GM18502 (cell line): ENCODE measurements at regions not wholly inside any gene's neighbourhood (a gene's known extent, or its start where the extent isn't known, plus 50 kb on each side); places are given as distances from the start of the nearest gene placed in this dataset.

Source experiments
- ATAC-seq: cut with Tn5 transposase; IDR thresholded peaks from one replicate; pipeline ENCODE4 v1.9.1; 2021; ENCODE audit warnings: mild to moderate bottlenecking; ENCODE audit not compliant: unreplicated experiment, poor library complexity

DNA sequence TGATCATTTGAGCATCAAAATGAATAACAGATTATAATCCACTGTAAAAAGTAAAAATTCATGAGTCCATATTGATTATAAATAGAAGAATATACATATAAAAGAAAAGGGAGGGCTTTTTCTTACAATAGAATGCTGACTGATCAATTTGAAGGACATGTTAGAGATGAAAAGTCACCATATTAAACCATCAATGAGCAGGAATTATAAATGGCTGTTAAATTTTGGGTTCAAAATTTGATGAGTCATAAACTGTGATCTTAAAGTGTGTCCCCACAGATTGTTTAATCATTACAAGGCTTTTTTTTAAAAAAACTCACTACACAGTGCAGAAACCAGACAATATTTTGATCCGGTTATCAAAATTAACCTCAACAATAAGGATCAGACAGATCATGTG, 434.5 kb downstream of the BCL11A start:
- no peak for ATAC-seq

DNA sequence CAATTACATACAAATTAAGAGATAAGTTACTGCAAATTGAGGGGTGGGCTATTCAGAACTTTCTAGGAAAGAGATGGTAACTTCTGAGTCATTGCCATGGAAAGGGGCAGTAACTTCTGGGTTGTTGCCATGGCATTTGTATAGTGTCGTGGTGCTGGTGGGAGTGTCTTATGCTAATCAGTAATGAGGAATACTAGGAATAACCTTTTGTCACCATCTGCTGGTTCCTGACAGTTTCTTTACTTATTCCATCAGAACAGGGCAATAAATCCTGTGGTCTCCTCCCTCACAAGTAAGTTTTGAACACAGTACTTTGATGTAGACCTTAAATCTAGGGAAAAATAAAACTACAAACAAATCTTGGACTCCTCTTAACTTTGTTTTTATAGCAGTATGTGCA, 435.4 kb downstream of the BCL11A start:
- ATAC-seq: no peak

DNA sequence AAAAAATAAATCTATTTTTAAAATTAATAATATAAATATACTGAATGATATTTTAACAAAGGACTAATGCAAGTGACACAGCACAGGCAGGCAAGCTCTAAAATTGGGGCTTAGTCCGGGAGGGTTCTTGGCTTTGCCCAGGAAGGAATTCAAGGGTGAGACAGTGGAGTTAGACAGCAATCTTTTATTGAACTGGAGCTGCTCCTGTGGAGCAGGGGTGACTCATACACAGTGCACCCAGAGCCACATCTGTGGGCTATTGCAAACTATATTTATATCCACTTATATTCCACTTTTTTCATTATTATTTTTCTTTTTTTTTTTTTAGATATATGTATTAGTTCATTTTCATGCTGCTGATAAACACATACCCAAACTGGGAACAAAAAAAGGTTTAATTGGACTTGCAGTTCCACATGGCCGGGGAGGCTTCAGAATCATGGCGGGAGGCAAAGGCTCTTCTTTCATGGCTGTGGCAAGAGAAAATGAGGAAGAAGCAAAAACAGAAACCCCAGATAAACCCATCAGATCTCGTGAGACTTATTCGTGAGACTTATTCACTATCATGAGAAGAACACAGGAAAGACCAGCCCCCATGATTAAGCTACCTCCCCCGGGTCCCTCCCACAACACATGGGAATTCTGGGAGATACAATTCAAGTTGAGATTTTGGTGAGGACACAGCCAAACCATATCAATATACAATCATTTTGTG, 437.1 kb downstream of the BCL11A start:
- ATAC-seq: no peak

DNA sequence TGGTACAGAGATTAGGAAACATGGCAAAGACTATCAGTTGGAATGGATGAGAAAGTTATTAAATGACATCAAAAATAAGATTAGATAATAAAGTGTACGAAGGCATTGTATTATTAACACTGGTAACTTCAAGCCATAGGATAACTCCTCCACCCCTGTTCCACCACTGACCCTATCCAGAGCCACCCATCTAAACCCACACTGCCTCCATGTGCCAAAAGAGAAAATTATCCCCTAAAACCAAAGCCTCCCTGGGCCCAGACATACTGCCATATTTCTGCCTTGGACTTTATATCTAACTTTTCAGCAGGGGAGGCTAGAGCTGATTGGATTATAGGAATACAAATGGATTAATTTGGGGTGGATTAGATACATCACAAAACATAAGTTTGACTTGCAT, 443.7 kb downstream of the BCL11A start:
- no peak for ATAC-seq

DNA sequence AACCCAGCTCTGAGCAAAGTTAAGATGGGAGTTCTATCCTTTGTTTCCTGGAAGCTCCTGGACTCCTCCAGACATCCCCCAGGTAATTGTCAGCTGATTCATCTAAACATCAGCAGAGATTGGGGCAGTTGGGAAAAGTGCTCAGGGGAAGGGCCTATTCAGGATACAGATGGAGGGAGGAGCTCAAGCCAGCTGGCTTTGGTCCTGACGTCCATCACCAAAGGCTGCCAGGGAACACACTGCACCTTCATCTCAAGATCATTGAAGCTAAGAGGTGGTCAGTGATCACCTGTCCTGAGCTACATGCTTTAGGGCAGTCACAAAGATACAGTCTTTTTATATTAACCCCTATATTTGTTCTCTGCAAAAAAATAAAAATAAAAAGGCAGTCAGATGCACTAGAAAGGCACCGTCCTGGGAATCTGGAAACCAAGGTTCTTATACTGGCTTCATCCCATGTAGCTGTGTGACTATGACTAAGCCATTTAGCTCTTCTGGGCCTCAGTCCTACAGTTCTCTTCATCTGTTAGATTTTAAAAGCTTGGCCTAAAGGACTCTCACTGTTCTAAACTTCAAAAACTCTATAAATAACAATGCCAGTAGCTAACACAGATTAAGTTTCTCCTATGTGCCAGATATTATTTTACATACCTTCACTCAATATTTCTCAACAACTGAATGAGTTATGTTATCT, 446.5 kb downstream of the BCL11A start:
- no peak for ATAC-seq

DNA sequence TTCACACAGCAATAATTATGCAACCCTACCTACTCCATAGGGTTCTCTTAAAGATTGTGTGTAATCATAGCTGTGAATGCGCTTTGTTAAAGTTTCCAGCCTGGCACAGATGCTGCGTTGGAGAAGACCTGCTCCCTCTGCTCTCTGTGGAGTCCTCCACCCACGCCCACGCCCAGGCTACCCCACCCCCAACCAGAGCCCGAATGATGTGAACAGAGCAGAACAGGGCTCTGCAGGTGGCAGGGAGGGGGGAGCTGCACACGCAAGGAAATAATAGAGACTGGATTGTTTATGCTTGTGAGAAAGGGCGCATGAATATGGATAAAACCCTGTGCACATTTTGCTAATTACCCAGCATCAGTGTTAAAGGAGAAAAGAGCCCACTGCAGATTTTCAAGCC, 447.5 kb downstream of the BCL11A start:
- ATAC-seq: no peak

DNA sequence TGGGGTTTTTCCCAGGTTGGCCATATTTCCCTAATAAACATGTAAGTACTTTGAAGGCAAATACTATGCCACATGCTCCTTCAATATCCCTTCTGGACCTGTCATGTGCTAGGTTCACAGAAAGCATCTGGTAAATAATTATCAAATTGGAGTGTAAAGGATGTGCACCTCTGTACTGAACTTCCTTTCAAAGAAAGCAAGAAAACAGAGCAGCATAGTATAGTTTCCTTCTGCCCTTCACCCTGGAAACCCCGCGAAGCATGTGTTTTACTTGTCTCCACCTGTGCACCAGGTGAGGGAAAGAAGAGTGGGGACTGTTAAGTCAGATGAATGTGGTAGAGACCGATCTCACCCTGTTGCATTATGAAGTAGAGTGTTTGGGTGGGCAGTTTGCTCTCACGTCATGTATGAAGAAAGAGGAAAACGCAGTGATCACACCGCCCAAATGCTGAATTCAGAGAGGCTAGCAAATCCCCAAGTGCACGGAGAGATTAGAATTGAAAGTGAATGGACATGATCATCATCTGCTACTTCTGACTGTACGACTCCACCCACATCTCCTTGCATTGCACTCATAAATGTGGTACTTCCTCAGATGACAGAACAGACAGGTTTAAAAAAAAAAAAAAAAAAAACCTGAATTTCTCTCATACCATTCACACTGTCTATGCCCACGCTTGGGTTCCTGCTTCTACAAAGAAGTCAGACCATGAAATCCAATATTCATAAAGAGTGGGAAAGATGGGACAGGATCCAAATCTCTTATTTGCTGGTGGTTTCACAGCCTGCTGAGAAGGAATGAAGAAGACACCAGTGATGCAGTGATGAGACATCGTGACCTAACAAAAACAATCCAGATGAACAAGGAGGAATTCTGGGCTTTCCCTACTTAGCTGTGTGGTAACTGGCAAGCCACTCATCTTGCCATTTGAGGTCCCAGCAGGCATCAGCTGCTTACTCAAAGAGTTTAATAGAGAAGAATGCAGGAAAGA, 448.6 kb downstream of the BCL11A start:
- peak; percentile 82 for ATAC-seq

DNA sequence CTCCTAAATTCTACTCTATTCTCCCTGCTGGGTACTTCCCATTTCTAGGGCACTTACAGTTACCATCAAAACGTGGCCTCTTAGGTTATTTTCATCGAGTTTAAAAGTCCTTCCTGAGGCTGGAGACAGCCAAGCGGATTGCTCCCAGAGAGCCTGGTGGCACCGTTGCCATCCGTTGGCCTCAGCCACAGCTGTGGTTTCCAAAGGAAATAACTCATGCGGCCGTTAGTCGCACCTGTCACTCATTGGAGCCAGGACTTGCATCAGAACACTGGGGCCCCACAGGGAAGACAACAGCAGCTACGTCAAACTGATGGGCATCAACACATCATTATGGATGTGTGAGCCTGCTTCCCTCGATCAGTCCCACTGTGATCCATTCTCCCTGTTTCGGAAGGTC, 453.4 kb downstream of the BCL11A start:
- ATAC-seq: no peak

DNA sequence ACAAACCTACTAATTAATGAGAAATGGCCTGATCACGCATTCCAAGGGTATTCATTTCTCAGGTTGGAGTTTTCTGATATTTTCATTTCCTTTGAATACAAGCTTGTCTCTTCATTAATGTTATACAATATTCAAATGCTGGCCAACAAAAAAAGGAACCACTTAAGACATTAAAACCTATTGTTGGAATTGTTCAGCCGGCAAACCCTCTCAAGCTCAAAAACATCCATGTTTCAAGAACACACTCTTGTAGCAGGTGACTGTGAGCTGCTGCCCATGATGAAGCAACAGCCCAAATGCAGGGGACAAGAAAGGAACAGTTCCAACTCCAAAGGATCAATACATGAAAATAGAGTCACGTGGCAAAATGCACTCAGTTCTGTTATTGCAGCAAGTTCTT, 454.5 kb downstream of the BCL11A start:
- ATAC-seq: no peak

DNA sequence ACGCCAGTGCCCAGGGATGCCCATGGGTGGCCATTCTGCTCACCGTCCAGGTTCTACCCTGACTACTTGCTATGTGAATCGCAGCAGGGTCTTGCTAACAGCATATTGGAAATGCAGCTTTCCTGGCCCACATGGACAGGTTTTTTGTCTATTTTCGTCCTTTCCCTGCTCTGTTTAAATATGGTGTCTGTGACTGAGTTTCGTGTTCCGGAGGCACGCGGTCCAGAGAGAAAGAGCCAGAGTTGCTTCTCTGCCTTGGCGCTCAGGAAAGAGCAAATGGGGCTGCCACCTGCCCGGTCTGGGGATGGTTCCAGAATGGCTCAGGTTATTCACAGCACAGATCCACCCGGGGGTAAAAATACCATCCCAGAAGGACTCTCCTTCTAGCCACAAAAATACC, 456.2 kb downstream of the BCL11A start:
- ATAC-seq: no peak

DNA sequence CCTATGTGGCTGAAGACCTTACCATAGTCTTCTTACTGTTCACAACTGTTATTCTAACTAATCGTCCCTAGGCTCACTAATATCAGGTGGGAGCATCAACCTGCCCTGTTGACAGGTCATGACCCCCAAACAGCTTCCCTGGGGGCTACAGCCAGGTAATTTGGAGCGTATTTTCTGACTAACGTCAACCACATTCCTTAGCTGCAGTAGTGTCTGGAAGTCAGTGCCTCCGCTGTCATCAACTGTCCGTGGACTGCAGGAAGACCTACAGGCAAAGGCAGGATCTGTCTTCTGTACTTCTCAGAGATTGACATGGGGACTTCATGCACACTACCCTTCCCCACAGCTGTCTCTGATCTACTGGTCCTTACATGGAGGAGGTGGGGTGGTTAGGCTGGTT, 456.9 kb downstream of the BCL11A start:
- ATAC-seq: no peak

DNA sequence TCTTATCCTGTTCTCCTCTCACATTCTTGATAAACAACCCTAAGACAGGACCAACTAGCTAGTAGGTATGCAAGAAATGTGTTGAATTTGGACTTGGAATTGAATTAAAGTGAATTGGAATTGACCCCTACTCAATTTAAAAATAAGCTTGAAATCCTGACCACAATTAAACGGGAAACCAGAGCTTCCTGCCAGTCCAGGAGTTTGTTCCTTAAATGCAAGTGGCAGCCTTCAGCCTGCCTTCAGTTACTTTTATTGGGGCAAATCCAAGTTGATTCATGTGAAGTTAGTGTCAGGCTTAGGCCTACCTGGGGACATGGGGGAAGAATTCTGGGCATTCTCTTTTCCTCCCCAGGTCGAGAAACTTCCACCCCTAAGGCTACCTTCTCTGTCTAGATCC, 457.6 kb downstream of the BCL11A start:
- no peak for ATAC-seq

DNA sequence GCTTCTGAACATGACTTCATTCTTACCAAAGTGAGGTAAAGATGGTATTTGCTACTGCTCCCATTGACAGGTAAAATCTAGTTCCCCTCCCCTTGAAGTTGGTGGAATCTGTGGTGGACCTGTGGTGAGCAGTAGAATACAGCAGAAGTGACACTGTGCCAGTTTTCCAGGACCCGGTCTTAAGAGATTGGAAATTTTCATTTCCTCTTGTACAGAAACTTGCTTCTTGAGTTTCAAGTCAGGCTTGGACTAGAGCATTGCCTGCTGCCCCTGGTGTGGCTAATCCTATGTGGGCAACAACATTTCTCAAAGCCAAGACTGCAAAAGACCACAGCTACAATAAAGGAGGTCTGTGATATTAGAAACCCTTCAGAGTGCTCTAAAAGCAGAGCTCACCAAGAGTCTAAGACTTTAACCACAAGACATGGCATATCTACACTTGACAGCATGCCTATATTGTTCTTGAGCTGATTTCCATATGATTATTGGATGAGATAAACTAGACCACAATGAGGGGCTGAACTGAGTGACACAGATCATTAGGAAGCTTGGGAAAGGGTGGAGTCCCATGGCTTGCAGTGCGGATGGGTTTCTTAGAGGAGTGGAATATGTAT, 458.1 kb downstream of the BCL11A start:
- no peak for ATAC-seq

DNA sequence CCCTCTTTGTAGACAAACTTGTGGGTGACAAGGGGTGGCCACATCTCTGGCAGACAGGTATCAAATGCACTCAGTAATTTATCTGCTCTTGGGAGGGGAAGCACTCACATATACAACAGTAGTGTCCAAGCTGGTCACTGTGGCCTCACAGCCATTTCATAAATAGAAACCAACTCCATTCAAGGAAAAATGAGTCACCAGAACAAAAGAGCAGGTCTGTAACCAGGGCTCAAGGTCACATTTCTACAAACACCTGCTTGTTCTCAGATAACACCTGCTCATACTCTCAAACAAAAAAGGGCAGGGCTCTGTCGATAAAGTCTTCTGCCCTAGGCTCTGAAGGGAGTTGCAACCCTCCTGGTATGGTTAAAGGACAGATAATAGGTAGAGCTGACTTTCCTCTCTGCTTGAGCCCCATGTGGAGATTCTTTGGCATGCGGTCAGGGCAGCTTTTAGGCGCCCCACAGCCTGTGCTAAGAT, 459.0 kb downstream of the BCL11A start:
- ATAC-seq: no peak

DNA sequence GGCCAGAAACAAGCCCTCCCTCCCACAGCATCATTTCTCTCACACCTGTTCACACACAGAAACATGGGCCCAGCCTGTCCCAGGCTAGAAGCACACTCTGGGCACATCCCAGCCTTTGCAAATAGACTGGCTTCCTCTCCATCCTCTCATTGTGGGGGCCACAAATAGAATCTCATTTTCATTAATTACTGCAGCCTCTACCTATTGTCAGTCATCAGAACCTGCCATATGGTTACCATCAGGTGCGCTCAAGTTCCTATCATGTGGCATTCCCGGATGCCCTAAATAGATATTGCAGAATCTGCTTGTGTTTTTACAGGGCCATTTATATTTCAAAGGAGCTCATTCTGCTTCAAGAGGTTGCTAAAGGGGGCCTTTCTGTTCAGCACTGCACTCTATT, 460.7 kb downstream of the BCL11A start:
- ATAC-seq: no peak

DNA sequence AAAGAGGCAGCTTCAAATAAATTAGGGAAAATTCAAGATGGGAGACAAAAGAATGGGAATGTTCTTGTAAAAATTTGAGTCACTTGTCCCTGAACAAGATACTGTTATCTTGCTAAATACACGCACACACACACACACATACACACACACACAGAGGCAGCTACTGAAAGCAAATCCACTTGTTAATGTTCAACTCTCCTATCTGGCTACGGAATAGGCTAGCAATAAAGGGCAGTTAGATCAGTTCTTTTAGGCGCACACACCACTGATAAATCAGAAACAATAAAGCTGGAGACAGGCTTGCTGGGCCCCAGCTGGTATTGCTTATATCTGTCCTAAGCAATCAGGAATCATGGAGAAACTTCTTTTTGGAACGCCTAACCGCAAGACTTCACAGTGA, 461.6 kb downstream of the BCL11A start:
- ATAC-seq: no peak

DNA sequence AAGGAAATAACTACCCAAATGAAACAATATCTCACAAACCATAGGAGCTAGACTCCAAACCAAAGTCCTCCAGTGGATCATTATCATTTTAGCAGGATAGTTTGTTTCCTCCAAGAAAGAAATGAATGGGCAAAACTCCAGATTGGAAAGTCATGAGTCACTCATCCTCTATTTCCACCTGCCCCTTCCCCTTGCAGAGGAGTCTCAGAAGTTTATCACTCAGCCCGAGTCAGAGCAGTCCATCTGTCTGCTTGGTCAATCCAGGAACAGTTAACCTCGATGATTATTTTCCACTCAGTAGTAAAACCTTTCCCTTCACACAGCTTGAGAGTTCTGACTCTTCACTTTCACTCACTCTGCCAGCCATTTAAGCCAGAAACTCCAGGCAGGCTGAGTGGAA, 462.2 kb downstream of the BCL11A start:
- no peak for ATAC-seq

DNA sequence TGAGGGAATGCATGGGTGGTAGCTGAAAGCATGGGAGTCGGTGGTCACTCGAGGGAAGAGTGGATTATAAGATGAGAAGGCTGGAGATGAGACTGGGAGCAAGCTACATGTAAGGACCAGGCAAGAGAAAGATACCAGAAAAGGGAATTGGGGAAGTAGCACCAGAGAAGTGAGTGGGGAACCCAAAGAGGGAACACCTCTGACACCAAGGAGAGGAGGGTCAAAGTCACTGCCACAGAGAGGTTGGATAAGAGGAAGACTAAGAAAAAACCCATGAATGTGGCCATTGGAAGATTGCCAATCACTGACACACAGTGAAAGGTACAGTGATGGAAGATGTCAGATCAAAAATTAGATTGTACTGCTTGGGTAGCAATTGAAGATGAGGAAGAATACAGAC, 473.9 kb downstream of the BCL11A start:
- ATAC-seq: no peak

DNA sequence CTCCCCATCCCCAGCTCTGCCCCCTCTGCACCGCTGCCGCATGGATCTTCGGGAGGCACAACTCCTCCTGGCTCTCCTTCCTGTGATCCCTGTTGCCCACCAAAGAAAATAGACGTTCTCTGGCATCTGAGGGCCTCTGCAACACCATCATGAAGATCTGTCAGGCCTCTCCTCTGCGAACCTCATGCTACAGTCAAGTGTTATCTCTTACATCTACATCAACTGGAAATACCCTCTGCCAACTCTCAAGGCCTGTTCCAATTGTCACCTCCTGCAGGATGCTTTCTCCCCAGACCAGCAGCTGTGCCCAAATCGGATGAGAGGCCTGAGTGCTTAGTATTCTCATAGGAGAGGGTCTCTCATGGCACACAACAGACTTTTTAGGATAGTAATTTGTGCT, 478.4 kb downstream of the BCL11A start:
- no peak for ATAC-seq

DNA sequence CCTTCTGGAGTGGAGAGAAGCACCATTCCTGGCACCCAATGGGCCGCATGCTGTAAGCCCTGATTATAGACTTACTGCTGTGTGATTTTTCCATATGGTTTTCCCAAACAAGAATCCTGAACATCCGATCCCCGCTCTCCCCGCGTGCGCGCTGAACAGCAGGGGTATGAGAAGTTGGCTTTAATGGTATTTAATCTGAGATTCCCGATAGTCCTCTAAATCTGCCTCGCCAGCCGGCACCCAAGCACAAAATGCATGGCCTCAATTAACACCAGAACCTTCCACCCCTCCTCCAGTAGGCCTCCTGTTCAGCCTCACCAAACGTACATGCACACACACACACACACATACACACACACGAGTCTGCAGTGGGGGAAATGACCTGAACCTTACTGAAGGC, 480.3 kb downstream of the BCL11A start:
- ATAC-seq: no peak

DNA sequence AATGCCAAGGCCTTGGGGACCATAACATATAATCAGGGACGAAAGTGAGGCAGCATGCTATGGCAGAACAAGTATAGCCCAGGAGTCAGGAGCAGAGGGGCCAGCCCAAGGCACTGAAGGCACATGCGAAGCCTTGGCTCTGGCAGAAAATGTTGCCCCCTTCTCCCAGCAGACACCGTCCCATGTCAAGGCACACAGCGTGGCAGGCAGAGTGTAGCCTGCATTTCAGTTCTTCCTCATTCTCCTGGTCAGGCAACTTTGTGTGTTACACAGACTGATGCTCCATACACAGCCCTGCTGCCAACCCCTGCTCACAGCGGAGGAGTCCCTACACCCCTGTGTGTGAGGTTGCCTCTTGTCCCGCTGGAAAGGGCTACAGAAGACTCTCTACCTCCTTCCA, 480.8 kb downstream of the BCL11A start:
- no peak for ATAC-seq
